Stimulated activated CD8-positive, alpha-beta memory T cell treated with anti-CD3 and anti-CD28 coated beads, Interleukin-7, amount 100 ng/mL, for 1 hour (primary cell): ENCODE measurements at regions not wholly inside any gene's neighbourhood (a gene's known extent, or its start where the extent isn't known, plus 50 kb on each side); places are given as distances from the start of the nearest gene placed in this dataset.
"Not testable (repeated sequence)": the region's sequence is repeated elsewhere in the genome, so short reads cannot be mapped to it uniquely, and the experiment has no call there.

Experiments used
- DNase-seq, 2 donors: peaks; one replicate each; pipeline ENCODE4 v3.0.0-alpha.2; 2020; ENCODE audit warnings: low read depth in 2 of 2

DNA sequence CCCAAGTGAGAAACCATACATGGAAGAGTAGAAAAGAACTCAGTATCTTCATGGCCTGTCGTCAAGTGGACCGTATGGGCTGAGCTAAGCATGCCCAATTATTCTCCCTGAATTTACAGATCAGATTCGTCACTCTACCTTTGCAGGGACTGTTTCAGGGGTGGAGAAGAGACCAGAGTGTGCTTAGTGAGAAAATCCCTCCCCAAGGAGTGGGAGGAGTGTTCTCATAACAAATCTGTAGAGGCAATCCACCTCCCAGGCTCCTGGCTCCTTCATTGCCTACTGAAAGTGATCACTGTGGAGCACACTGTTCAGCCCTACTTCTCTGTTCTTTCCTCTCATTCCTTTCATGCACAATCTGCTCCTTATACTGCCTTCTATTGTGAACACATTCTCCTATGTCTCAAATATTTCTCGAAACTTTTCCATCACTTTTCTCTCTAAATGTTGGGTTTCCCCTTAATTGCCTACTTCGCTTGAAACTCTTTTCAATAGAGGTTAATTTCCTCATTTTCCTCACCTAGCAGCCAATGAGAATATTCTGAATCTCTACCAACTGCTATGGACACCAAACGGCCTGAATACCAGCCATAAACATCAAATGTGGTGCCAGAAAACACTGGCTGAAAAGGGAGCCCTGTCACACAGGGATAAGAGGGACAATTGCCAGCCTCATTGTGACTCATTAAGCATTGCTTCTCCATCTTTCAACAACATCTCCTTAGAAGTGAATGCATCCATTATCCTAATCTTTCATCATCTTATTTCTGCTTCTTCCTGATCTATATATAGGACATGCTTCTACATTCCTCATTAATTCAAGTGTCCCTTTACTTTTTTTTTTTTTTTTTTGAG, 398.3 kb downstream of the UTRN start:
- no peak for DNase-seq

DNA sequence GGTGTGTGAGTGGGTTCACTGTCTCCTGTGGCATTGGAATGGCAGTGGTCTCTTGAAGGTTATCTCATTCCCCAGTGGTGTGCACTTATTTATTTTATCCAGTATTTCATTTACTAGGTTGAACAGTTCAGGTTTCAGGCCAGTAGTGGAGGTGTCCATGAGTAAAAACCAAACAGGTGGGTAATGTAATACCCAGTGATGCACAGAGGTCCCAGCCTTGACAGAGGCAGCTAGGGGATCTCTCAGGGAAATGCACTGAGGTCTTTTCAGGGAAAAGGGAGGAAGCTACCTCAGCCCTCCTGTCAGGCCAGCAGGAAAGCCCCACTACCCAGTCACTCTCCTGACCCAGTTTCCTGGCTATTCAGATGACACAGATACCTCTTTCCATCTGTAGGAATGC, 403.6 kb downstream of the UTRN start:
- DNase-seq = no peak

DNA sequence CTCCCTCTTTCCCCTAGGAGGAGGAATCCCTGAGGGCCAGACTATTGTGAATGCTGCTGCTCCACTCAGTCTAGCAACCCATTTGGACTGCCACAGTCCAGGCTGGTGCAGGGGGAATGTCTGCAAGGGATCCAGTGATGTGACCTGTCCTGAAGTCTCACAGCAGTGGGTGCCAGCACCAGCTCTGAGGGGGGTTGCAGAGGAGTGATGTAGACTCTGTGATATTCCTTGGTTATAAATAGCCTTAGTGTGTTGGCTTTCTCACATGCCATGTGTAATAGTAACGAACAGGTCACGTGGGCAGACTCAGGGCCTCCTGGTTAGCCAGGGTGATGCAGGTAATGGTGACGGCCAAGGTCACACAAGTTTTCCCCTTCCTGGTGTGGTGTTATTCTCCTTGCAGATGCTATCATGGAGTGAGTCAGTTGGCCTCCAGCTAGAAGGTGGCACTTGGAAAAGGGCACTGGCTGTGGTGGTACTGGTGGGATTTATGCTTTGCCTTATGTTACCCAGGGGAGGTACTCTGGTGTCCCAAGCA, 404.4 kb downstream of the UTRN start:
- DNase-seq = no peak

- DNase-seq = no peak
Observed at GRCh38 chr6:144690133-144690532, 405.0 kb downstream of the UTRN start.

GRCh38 chr6:144690666-144691065, 405.5 kb downstream of the UTRN start:
- no peak for DNase-seq

DNA sequence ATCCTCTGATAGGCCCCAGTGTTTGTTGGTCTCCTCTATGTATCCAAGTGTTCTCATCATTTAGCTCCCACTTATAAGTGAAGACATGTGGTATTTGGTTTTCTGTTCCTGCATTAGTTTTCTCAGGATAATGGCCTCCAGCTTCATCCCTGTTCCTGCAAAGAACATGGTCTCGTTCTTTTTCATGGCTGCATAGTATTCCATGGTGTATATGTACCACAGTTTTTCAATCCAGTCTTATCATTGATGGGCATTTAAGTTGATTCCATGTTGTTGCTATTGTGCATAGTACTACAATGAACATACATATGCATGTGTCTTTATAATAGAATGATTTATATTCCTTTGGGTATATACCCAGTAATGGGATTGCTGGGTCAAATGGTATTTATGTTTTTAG, 406.9 kb downstream of the UTRN start:
- not testable (repeated sequence) for DNase-seq

DNA sequence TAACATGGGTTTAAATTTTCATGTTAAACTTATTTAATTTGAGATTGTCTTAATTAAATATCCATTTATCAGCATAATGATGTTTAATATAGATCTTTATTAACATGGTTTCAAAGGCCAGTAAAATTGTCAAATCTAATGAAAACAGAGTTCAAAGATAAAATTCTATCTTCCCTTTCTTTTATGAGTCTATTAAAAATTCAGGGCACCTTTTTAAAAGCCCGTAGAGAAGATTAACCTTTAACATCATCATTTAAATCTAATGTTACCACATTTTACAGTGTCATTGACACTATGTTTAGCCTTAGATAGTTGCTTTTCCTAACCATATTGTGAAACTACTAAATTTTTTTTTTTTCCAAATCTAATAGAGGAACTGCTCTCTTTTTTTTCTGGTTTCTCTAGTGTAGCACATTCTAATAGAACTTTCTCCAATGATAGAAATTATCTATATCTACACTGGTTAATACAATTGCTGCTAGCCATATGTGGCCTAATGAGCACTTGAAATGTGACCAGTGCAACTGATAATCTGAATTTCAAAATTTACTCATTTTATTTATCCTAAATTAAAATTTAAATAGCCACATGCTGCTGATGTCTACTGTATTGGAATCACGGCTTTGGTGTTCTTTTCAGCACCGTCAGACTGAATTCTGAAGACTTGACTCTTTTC, 410.9 kb downstream of the UTRN start:
- DNase-seq = no peak

DNA sequence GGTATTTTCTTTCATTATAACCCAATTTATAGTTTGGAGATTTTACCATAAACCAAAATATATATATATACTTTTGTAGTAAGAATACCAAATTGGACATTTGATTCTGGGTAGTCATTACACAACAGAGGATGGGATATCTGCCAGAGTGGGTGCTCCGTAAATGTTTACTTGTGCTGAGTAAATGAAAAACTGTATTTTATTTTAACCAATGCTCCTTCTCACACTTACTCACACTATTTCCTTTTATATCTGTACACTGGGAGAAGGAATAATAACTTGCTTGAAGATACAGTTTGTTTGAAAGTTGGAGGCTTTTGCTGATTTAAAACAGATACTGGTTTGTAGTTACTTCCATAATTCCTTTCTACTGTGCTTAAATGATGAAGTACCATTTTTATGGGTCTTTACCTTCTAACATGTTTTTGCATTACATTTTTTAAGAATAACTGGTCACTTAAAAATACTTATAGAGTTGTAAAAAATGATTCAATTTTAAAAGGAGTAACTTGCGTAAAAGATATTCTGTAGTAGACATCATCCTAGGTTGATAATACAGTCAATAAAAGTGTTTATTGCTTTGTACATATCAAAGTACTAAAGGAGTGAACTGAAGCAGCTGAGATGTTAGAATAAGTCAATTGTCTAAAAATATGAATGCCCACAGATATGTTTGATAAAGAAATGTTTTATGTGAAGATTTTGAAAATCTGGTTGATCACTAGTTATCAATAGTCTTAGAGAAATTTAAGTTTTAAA, 411.7 kb downstream of the UTRN start:
- DNase-seq = no peak

DNA sequence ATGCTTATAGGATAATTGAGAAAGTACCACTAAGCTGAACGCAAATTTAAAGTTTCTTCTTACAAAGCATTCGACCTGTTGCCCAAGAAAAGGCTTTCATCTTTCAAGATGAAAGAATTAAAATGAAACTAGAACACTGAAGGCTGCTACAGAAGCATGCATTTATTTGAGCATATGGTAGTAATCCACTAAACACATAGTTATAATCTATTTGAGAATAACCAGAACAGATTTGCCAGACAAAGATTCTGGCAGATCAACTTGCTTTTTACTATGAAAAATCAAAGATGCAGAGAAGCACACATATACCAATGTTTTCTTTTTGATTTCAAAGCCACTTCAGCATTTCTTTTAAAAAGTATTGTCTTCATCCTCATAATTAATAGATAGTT, 412.2 kb downstream of the UTRN start:
- DNase-seq = no peak

- no peak for DNase-seq
Observed at GRCh38 chr6:144697801-144698200, 412.7 kb downstream of the UTRN start.

DNA sequence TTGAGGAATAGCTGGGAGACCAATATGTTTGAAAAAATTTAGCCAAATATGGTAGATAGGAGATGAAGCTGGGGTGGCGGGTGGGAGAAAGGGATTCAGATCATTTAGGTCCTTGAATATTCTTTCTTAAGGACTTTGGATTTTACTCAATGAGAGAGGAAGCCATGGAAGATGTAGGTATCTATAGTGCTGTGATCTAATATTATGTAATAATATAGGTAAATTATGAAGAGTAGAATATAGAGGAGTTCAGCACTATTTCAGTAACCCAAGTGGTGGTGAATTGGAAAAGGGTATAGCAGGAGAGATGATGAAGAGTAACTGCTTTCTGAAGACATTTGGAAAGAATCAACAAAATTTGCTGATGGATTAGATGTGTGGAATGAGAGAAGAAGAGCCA, 417.6 kb downstream of the UTRN start:
- DNase-seq = no peak

GRCh38 chr6:144710207-144710606, 425.1 kb downstream of the UTRN start:
- DNase-seq = no peak

- DNase-seq = no peak
Observed at GRCh38 chr6:144711661-144712060, 426.5 kb downstream of the UTRN start.

DNA sequence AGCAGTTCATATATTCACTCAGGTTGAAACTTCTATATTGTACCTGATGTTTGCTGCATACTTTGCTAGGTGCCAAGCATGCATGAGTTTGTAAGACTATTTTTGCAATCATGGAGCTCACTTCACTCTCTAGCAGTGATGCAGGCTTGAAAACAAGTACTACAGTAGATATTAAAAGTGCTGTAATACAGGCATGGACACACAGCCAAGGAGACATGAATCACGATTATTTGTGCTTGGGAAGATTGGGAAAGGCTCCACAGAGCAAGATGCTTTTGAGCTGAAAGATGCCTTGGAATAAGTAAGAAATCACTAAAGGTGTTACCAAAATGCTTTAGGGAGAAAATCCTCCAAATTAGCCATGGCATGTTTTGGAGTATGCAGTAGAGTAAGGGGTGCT, 427.4 kb downstream of the UTRN start:
- DNase-seq = no peak

DNA sequence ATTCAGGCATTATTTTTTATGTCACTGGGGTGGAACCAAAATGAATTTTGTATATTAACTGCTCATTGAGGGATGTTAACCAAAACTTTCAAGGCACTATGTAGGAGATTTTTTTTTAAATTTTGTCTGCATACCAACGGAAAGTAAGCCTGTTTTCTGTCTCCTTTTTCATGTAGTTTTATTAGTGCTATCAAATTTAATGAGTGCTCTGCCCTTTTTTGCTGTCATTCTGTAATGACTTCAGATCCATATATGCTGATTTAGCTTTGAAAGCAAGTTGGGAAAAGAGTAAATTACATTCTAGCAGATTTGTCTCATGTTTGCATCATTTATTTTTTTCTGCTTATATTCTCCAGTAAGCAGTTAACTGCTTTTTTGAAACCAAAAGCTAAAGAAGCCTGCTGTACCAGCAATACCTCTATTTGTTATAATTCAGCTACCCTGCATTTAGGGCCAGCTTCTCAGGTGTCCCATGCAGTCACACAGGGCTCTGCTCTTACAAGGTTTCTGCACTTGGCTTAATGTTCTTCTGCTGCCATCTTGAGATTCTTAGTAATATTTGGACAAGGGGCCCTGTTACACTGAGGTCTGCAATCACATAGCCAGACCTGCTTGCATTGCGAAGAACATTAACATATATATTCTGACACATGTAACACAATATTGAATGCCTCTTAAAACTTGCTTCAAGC, 429.0 kb downstream of the UTRN start:
- DNase-seq = no peak

- no peak for DNase-seq
Observed at GRCh38 chr6:144715344-144715743, 430.2 kb downstream of the UTRN start.

DNA sequence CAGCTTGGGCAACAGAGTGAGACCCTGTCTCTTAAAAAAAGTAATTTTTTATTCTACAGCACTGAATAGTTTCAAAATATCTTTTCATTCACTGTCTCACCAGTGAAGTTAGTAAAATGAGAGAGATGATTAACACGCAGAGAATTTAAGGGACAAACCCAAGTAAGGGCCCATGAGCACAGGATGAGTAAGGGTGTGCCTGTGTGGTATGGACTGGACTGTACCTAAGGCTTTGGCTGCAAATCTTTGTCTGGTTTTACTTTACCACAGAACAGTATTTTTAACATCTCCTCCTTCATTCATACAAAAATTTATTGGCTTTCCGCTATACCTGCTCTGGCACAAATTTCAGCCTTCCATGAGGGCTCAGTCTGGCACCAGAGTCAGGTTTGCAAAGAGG, 433.3 kb downstream of the UTRN start:
- no peak for DNase-seq

- DNase-seq = no peak
Observed at GRCh38 chr6:144721232-144721631, 436.1 kb downstream of the UTRN start.

- no peak for DNase-seq
Observed at GRCh38 chr6:144722154-144722737, 437.1 kb downstream of the UTRN start.

- DNase-seq = no peak
Observed at GRCh38 chr6:144722925-144723324, 437.8 kb downstream of the UTRN start.

DNA sequence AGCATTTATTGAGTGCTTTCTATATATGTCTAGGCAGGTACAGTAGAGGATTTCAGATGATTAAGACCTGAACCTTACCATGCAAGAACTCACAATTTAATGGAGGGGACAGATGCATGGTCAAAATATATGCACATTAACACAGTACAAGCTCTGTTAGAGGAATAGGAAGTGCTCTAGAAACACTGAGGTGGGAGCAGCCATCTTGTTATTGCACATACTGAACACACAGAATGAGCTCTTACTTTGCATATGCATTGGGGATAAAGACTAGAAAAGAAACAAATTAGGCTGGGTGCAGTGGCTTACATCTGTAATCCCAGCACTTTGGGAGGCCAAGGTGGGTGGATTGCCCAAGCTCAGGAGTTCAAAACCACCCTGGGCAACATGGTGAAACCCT, 438.3 kb downstream of the UTRN start:
- DNase-seq = no peak
